ENCODE measurements at regions not wholly inside any gene's neighbourhood (a gene's known extent, or its start where the extent isn't known, plus 50 kb on each side); places are given as distances from the start of the nearest gene placed in this dataset.

- Mint-ChIP-seq H3K27ac (no peak overlapping the region), H3K4me3 (no peak overlapping the region), H3K36me3 (no peaks in the 10 kb centered on the region), H3K4me1 (peaks cover under 1% of the 10 kb centered on the region), H3K27me3 (ENCODE audit: low read depth) (peaks cover 14% of the 10 kb centered on the region), H3K9me3 (peaks cover 10% of the 10 kb centered on the region)
- DNase-seq (ENCODE audit: low spot score in 2 of 2, unreplicated experiment in 2 of 2): no peak
- TF ChIP-seq CTCF (IDR thresholded peaks at IDR 0.05; ENCODE audit: unreplicated experiment): no peak
These were observed 178.6 kb downstream of the UNC5CL start for GRCh38 chr6:40860443-40860842.

GRCh38 chr6:40856271-40856670 lies 182.8 kb downstream of the UNC5CL start:
- Mint-ChIP-seq H3K27me3 (ENCODE audit: low read depth) (peaks cover 17% of the 10 kb centered on the region), H3K9me3 (peaks cover 10% of the 10 kb centered on the region), H3K27ac (no peak overlapping the region), H3K4me1 (peaks cover 13% of the 10 kb centered on the region), H3K4me3 (no peak overlapping the region), H3K36me3 (no peaks in the 10 kb centered on the region)
- TF ChIP-seq CTCF (IDR thresholded peaks at IDR 0.05; ENCODE audit: unreplicated experiment): no peak
- no peak for DNase-seq (ENCODE audit: low spot score in 2 of 2, unreplicated experiment in 2 of 2)

GRCh38 chr6:40855168-40855880 lies 183.7 kb downstream of the UNC5CL start:
- no peak overlapping the region for H3K4me3 Mint-ChIP-seq
- H3K36me3 Mint-ChIP-seq: no peaks in the 10 kb centered on the region
- H3K9me3 Mint-ChIP-seq: peaks cover 10% of the 10 kb centered on the region
- H3K4me1 Mint-ChIP-seq: peaks cover 13% of the 10 kb centered on the region
- peaks cover 17% of the 10 kb centered on the region for H3K27me3 Mint-ChIP-seq (ENCODE audit: low read depth)
- H3K27ac Mint-ChIP-seq: no peak overlapping the region
- DNase-seq (ENCODE audit: low spot score in 2 of 2, unreplicated experiment in 2 of 2): no peak
- no peak for TF ChIP-seq CTCF (IDR thresholded peaks at IDR 0.05; ENCODE audit: unreplicated experiment)

- peaks cover 13% of the 10 kb centered on the region for H3K27me3 Mint-ChIP-seq (ENCODE audit: low read depth)
- H3K27ac Mint-ChIP-seq: no peak overlapping the region
- no peaks in the 10 kb centered on the region for H3K36me3 Mint-ChIP-seq
- TF ChIP-seq CTCF (IDR thresholded peaks at IDR 0.05; ENCODE audit: unreplicated experiment): no peak
- H3K4me1 Mint-ChIP-seq: peaks cover 14% of the 10 kb centered on the region
- DNase-seq (ENCODE audit: low spot score in 2 of 2, unreplicated experiment in 2 of 2): no peak
- H3K4me3 Mint-ChIP-seq: no peak overlapping the region
- H3K9me3 Mint-ChIP-seq: peaks cover 10% of the 10 kb centered on the region
These were observed 184.4 kb downstream of the UNC5CL start for GRCh38 chr6:40854592-40854991.

- H3K36me3 Mint-ChIP-seq: no peaks in the 10 kb centered on the region
- H3K4me3 Mint-ChIP-seq: no peak overlapping the region
- no peak for DNase-seq (ENCODE audit: low spot score in 2 of 2, unreplicated experiment in 2 of 2)
- peaks cover 26% of the 10 kb centered on the region for H3K4me1 Mint-ChIP-seq
- H3K27ac Mint-ChIP-seq: no peak overlapping the region
- TF ChIP-seq CTCF (IDR thresholded peaks at IDR 0.05; ENCODE audit: unreplicated experiment): peak; percentile 48
- no peaks in the 10 kb centered on the region for H3K9me3 Mint-ChIP-seq
- H3K27me3 Mint-ChIP-seq (ENCODE audit: low read depth): peaks cover 6% of the 10 kb centered on the region
These were observed 186.1 kb downstream of the UNC5CL start for GRCh38 chr6:40852779-40853373.
